ENCODE measurements at regions not wholly inside any gene's neighbourhood (a gene's known extent, or its start where the extent isn't known, plus 50 kb on each side); places are given as distances from the start of the nearest gene placed in this dataset.
"Not testable (repeated sequence)": the region's sequence is repeated elsewhere in the genome, so short reads cannot be mapped to it uniquely, and the experiment has no call there.

GRCh38 chr1:217993439-217993838, 291.7 kb upstream of the RRP15 start:
- TF ChIP-seq CTCF (IDR thresholded peaks at IDR 0.05; ENCODE audit: low read depth, low read length): no peak
- H3K4me3 ChIP-seq (ENCODE audit: low read depth, low read length): no peak overlapping the region
- no peak for DNase-seq (ENCODE audit: low read depth, low spot score)
- in situ Hi-C loops (cut with HindIII; ENCODE audit: low sequenced_read_pairs): no loop called here

GRCh38 chr1:218008296-218008695, 276.8 kb upstream of the RRP15 start:
- in situ Hi-C loops (cut with HindIII; ENCODE audit: low sequenced_read_pairs): not testable (repeated sequence)

GRCh38 chr1:218015106-218015505, 270.0 kb upstream of the RRP15 start:
- in situ Hi-C loops (cut with HindIII; ENCODE audit: low sequenced_read_pairs); H3K4me3 ChIP-seq (ENCODE audit: low read depth, low read length); DNase-seq (ENCODE audit: low read depth, low spot score): not testable (repeated sequence)

More at GRCh38 chr1:218008296-218008695, 276.8 kb upstream of the RRP15 start:
- not testable (repeated sequence) for DNase-seq (ENCODE audit: low read depth, low spot score); H3K4me3 ChIP-seq (ENCODE audit: low read depth, low read length)

- DNase-seq (ENCODE audit: low read depth, low spot score): no peak
- H3K4me3 ChIP-seq (ENCODE audit: low read depth, low read length): no peak overlapping the region
- no peak for TF ChIP-seq CTCF (IDR thresholded peaks at IDR 0.05; ENCODE audit: low read depth, low read length)
- in situ Hi-C loops (cut with HindIII; ENCODE audit: low sequenced_read_pairs): no loop called here
These were observed 260.8 kb upstream of the RRP15 start for GRCh38 chr1:218024211-218024720.

- TF ChIP-seq CTCF (IDR thresholded peaks at IDR 0.05; ENCODE audit: low read depth, low read length): no peak
- in situ Hi-C loops (cut with HindIII; ENCODE audit: low sequenced_read_pairs): no loop called here
- peak; percentile 66 for DNase-seq (ENCODE audit: low read depth, low spot score)
- no peak overlapping the region for H3K4me3 ChIP-seq (ENCODE audit: low read depth, low read length)
These were observed 259.6 kb upstream of the RRP15 start for GRCh38 chr1:218025454-218025853.

GRCh38 chr1:218027152-218027551, 257.9 kb upstream of the RRP15 start:
- DNase-seq (ENCODE audit: low read depth, low spot score): no peak
- in situ Hi-C loops (cut with HindIII; ENCODE audit: low sequenced_read_pairs): no loop called here
- no peak for TF ChIP-seq CTCF (IDR thresholded peaks at IDR 0.05; ENCODE audit: low read depth, low read length)
- no peak overlapping the region for H3K4me3 ChIP-seq (ENCODE audit: low read depth, low read length)

- no peak for DNase-seq (ENCODE audit: low read depth, low spot score)
- in situ Hi-C loops (cut with HindIII; ENCODE audit: low sequenced_read_pairs): no loop called here
- no peak for TF ChIP-seq CTCF (IDR thresholded peaks at IDR 0.05; ENCODE audit: low read depth, low read length)
- no peak overlapping the region for H3K4me3 ChIP-seq (ENCODE audit: low read depth, low read length)
These were observed 254.2 kb upstream of the RRP15 start for GRCh38 chr1:218030846-218031245.

- no peak for DNase-seq (ENCODE audit: low read depth, low spot score)
- no peak overlapping the region for H3K4me3 ChIP-seq (ENCODE audit: low read depth, low read length)
- in situ Hi-C loops (cut with HindIII; ENCODE audit: low sequenced_read_pairs): no loop called here
- no peak for TF ChIP-seq CTCF (IDR thresholded peaks at IDR 0.05; ENCODE audit: low read depth, low read length)
These were observed 253.2 kb upstream of the RRP15 start for GRCh38 chr1:218031901-218032300.

All from astrocyte of the spinal cord (primary cell).